Large intestine (tissue), 3 donors: ENCODE measurements at regions not wholly inside any gene's neighbourhood (a gene's known extent, or its start where the extent isn't known, plus 50 kb on each side); places are given as distances from the start of the nearest gene placed in this dataset.

ENCODE experiments used
- DNase-seq, 2 donors: peaks; one replicate each; pipeline versions ENCODE4 v3.0.0 to v3.0.0-alpha.2; 2013
- H3K27ac ChIP-seq: one replicate; pipeline ENCODE4 v1.5.1; 2013; ENCODE audit warnings: low read length
- H3K27me3 ChIP-seq: 2 replicates; pipeline ENCODE4 v1.6.1; 2013; ENCODE audit warnings: low read length; ENCODE audit not compliant: control insufficient read depth, insufficient read depth
- H3K36me3 ChIP-seq: 2 replicates; pipeline ENCODE4 v1.6.1; 2013; ENCODE audit warnings: low read length; ENCODE audit not compliant: control insufficient read depth, insufficient read depth
- H3K4me1 ChIP-seq: one replicate; pipeline ENCODE4 v1.6.1; 2013; ENCODE audit warnings: low read length; ENCODE audit not compliant: control insufficient read depth, insufficient read depth
- H3K4me3 ChIP-seq: one replicate; pipeline ENCODE4 v1.5.1; 2013; ENCODE audit warnings: low read length
- H3K9me3 ChIP-seq: one replicate; pipeline ENCODE4 v1.6.1; 2013; ENCODE audit warnings: mild to moderate bottlenecking, low read depth, low read length, moderate library complexity; ENCODE audit not compliant: control insufficient read depth
- WGBS: methylation state at CpG from one replicate; pipeline ENCODE4 v1.1.5; 2013; ENCODE audit warnings: low lambda C conversion rate; ENCODE audit not compliant: insufficient coverage; 5-methylcytosine and 5-hydroxymethylcytosine counted together

GRCh38 chr3:124230998-124231397, 239.1 kb upstream of the ROPN1 start:
- Histone ChIP-seq H3K4me3 (no peak overlapping the region), H3K27me3 (peaks cover 7% of the 10 kb centered on the region), H3K4me1 (no peaks in the 10 kb centered on the region), H3K9me3 (no peaks in the 10 kb centered on the region), H3K36me3 (no peaks in the 10 kb centered on the region), H3K27ac (no peak overlapping the region)
- DNase-seq, result no peak
- 100% methylated on average over 1 of the region's 7 CpGs for WGBS

DNA sequence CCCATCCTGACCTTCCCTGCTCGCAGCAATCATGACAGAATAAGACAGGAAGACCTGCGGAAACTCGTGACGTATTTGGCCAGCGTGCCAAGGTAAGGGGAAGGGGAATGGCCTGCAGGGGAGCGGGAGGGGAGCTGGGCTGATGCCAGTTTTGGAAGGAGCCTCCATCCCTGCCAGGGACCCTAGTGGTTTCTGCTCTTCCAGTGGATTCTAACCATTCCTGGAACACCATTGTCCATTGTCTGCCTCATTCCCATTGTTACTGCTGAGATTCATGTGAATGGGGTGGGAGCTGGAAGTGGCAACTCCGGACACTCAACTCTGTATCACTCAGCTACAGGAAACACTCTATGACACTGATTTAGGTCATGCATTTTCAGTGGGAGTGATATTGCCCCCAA, 242.9 kb upstream of the ROPN1 start:
- no peak for DNase-seq
- WGBS, result no CpG with 5 or more reads among the region's 7 CpGs
- Histone ChIP-seq H3K27ac (no peak overlapping the region), H3K4me1 (no peaks in the 10 kb centered on the region), H3K4me3 (no peak overlapping the region), H3K9me3 (no peaks in the 10 kb centered on the region), H3K27me3 (peaks cover 10% of the 10 kb centered on the region), H3K36me3 (no peaks in the 10 kb centered on the region)

GRCh38 chr3:124235446-124235845, 243.5 kb upstream of the ROPN1 start:
- no peak overlapping the region for H3K4me3 ChIP-seq

DNA sequence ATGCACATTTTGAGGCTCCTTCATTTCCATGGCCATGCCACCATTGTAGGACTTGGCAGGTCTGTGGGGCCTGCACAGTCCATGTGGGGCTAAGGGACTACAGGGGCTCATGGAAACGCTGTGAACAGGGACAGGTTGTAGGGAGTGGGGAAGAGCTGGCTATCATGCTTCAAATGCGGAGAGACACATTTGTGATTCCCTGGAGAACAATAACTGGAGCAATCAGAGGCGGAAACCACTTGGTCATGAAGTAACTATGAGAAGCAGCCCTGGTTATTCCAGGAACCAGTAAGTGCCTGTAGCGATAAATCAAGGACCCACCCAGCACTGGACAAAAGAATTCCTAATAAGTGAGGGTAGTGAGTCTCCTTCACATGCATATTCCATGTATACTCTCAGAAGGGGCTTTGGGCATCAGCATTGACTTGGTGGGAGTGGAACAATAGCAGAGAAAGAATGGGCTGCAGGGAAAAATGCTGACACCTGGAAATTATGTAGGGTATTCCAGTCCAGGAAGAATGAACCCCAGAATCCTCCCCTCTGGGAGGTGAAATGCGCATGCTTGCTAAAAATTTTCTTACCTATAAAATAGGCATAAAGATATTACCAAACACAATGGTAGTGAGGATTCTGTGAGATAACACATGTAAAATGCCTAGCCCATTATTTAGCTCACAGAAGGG, 251.4 kb upstream of the ROPN1 start:
- no peak overlapping the region for H3K27ac ChIP-seq
- no peak overlapping the region for H3K4me3 ChIP-seq
- 100% methylated on average over 1 of the region's 5 CpGs for WGBS
- DNase-seq, result no peak
- H3K9me3 ChIP-seq, result no peaks in the 10 kb centered on the region
- H3K27me3 ChIP-seq, result no peaks in the 10 kb centered on the region
- H3K4me1 ChIP-seq, result no peaks in the 10 kb centered on the region
- no peaks in the 10 kb centered on the region for H3K36me3 ChIP-seq

More at GRCh38 chr3:124235446-124235845, 243.5 kb upstream of the ROPN1 start:
- Histone ChIP-seq H3K27ac (no peak overlapping the region), H3K36me3 (no peaks in the 10 kb centered on the region), H3K4me1 (no peaks in the 10 kb centered on the region), H3K27me3 (peaks cover 10% of the 10 kb centered on the region), H3K9me3 (no peaks in the 10 kb centered on the region)
- WGBS, result no CpG with 5 or more reads among the region's 6 CpGs
- DNase-seq, result no peak

- Histone ChIP-seq H3K27ac (no peak overlapping the region), H3K4me3 (no peak overlapping the region), H3K9me3 (no peaks in the 10 kb centered on the region), H3K36me3 (no peaks in the 10 kb centered on the region), H3K4me1 (no peaks in the 10 kb centered on the region), H3K27me3 (no peaks in the 10 kb centered on the region)
- WGBS, result 100% methylated on average over 1 of the region's 1 CpG
- DNase-seq, result no peak
These were observed 254.5 kb upstream of the ROPN1 start for GRCh38 chr3:124246376-124246775.

DNA sequence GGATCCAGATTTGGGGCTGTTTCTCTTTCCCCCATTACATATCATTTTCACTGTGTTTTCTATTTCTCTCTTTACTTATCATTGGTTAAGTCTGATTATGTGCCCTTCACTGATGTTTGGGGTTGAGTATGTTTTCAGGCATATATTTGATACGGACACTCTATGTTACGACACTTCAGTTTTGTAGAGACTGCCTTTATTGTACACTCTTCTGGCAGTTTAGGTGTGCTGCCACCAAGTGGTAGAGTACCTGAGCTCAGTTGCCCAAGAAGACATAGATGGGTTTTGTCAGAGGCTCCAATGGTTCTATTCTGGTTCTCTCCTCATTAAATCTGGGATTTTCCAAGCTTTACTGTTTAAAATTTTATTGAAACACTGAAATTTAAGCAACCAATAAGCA, 255.0 kb upstream of the ROPN1 start:
- no peaks in the 10 kb centered on the region for H3K4me1 ChIP-seq
- no peaks in the 10 kb centered on the region for H3K9me3 ChIP-seq
- H3K4me3 ChIP-seq, result no peak overlapping the region
- no peaks in the 10 kb centered on the region for H3K27me3 ChIP-seq
- no peak overlapping the region for H3K27ac ChIP-seq
- no peaks in the 10 kb centered on the region for H3K36me3 ChIP-seq
- no CpG with 5 or more reads among the region's 2 CpGs for WGBS
- DNase-seq, result no peak

GRCh38 chr3:124248471-124249028, 256.6 kb upstream of the ROPN1 start:
- Histone ChIP-seq H3K9me3 (no peaks in the 10 kb centered on the region), H3K27ac (no peak overlapping the region), H3K27me3 (no peaks in the 10 kb centered on the region), H3K4me1 (no peaks in the 10 kb centered on the region), H3K36me3 (no peaks in the 10 kb centered on the region), H3K4me3 (no peak overlapping the region)
- no CpG with 5 or more reads among the region's 4 CpGs for WGBS
- DNase-seq, result peak; percentile 33 to 48

- no CpG with 5 or more reads among the region's 1 CpG for WGBS
- H3K9me3 ChIP-seq, result no peaks in the 10 kb centered on the region
- no peak overlapping the region for H3K27ac ChIP-seq
- H3K27me3 ChIP-seq, result no peaks in the 10 kb centered on the region
- DNase-seq, result no peak
- H3K4me1 ChIP-seq, result no peaks in the 10 kb centered on the region
- no peak overlapping the region for H3K4me3 ChIP-seq
- no peaks in the 10 kb centered on the region for H3K36me3 ChIP-seq
These were observed 257.1 kb upstream of the ROPN1 start for GRCh38 chr3:124249038-124249437.

DNA sequence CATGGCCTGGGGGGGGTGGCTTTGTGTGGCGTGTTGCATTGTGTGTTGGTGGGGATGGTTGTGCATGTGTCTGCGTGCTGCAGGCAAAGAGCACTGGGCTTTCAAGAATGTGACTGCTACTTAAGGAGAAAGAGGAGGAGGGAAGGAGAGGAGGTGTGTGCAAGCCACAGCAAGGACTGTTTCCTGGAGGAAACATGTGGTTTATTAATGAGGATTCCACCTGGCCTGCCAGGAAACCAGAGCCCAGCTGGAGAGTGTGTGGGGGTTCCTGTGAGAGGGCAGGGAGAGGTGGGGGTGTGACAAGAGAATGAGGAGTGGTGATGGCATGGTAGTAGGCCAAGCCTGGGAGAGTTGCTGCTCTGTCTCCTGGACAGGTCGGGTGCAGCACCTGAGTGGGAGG, 258.1 kb upstream of the ROPN1 start:
- no peak overlapping the region for H3K4me3 ChIP-seq
- no peaks in the 10 kb centered on the region for H3K4me1 ChIP-seq
- WGBS, result 80% methylated on average over 1 of the region's 3 CpGs
- no peaks in the 10 kb centered on the region for H3K36me3 ChIP-seq
- no peak overlapping the region for H3K27ac ChIP-seq
- no peaks in the 10 kb centered on the region for H3K27me3 ChIP-seq
- H3K9me3 ChIP-seq, result no peaks in the 10 kb centered on the region
- DNase-seq, result no peak

- Histone ChIP-seq H3K36me3 (no peaks in the 10 kb centered on the region), H3K27ac (no peak overlapping the region), H3K4me1 (no peaks in the 10 kb centered on the region), H3K27me3 (no peaks in the 10 kb centered on the region), H3K9me3 (no peaks in the 10 kb centered on the region), H3K4me3 (no peak overlapping the region)
- DNase-seq, result no peak
- WGBS, result no CpG with 5 or more reads among the region's 1 CpG
These were observed 264.2 kb upstream of the ROPN1 start for GRCh38 chr3:124256156-124256555.

DNA sequence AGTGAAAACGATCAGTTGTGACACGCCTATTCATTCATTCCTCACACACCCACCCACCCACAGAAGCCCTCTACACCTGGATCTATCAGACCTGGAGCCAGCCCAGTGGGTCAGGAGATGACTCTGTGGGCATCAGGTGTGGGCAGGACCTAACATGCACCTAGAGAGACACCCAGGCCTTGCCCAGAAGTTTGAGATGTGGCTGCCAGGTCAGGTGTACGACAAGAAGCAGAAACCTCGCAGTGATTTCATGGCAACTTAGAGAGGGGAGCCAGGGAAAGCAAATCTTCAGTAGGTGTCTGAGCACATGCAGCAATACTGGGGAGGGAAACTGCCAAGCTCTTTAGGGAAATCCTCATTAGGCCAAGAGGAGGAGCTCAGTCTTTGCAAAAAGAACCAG, 264.7 kb upstream of the ROPN1 start:
- Histone ChIP-seq H3K36me3 (no peaks in the 10 kb centered on the region), H3K27me3 (no peaks in the 10 kb centered on the region), H3K4me3 (no peak overlapping the region), H3K4me1 (no peaks in the 10 kb centered on the region), H3K27ac (no peak overlapping the region), H3K9me3 (no peaks in the 10 kb centered on the region)
- DNase-seq, result no peak
- no CpG with 5 or more reads among the region's 4 CpGs for WGBS
